SK-N-SH (cell line): ENCODE measurements at regions not wholly inside any gene's neighbourhood (a gene's known extent, or its start where the extent isn't known, plus 50 kb on each side); places are given as distances from the start of the nearest gene placed in this dataset.

ENCODE experiments used
- CTCF ChIA-PET: fragments of 300-600, 350-600 bp; formaldehyde crosslinking; extraction: SDS; loops from one replicate; lab custom pipeline; 2021; lab: Yijun Ruan, JAX
- POLR2A ChIA-PET: fragments of 350-600 bp; sonication (Branson Sonifier 250); formaldehyde crosslinking; extraction: SDS; loops from one replicate; lab custom pipeline; 2020; ENCODE audit warnings: antibody characterized with exemption, inconsistent platforms; lab: Yijun Ruan, JAX
- DNase-seq: peaks from one replicate; pipeline ENCODE4 v3.0.0; 2012
- H2AFZ ChIP-seq: fragments of 200-600 bp; sonication (generic); 2 replicates; pipeline ENCODE4 v1.8.1; 2016; ENCODE audit warnings: antibody characterized with exemption, mild to moderate bottlenecking, low read depth
- H3F3A ChIP-seq: fragments of 200-600 bp; sonication (generic); replicated peaks from 2 replicates; pipeline ENCODE3; 2016; ENCODE audit warnings: antibody characterized with exemption, mild to moderate bottlenecking; ENCODE audit not compliant: insufficient read depth
- H3K27ac ChIP-seq, 2 experiments: fragments of 200-500 bp in 1 of 2; fragments of 200-600 bp in 1 of 2; sonication (Bioruptor generic) in 1 of 2; sonication (generic), shearing (Covaris generic) in 1 of 2; 2 replicates each; pipeline versions ENCODE4 v1.5.1 to v1.6.1; 2014 to 2016; ENCODE audit warnings: low read depth in 2 of 2, inconsistent platforms in 1 of 2, low read length in 1 of 2, mild to moderate bottlenecking in 1 of 2, mixed read lengths in 1 of 2
- H3K27me3 ChIP-seq: fragments of 200-600 bp; sonication (generic), shearing (Covaris generic); 2 replicates; pipeline ENCODE4 v1.6.1; 2016; ENCODE audit warnings: mixed run types; ENCODE audit not compliant: insufficient read depth
- H3K36me3 ChIP-seq, 2 experiments: fragments of 200-500 bp in 1 of 2; fragments of 200-600 bp in 1 of 2; sonication (Bioruptor generic) in 1 of 2; sonication (generic) in 1 of 2; replicated peaks in 1 of 2; 2 replicates each; pipeline versions ENCODE3 to v1.5.1; 2014 to 2016; ENCODE audit warnings: low read length in 1 of 2, mild to moderate bottlenecking in 1 of 2; ENCODE audit not compliant: insufficient read depth in 2 of 2, control insufficient read depth in 1 of 2
- H3K4me1 ChIP-seq, 2 experiments: fragments of 200-500 bp in 1 of 2; fragments of 200-600 bp in 1 of 2; sonication (Bioruptor generic) in 1 of 2; sonication (generic), shearing (Covaris generic) in 1 of 2; 2 replicates each; pipeline versions ENCODE4 v1.5.1 to v1.6.1; 2014 to 2016; ENCODE audit warnings: low read depth in 1 of 2, low read length in 1 of 2, mixed run types in 1 of 2; ENCODE audit not compliant: insufficient read depth in 2 of 2, control insufficient read depth in 1 of 2
- H3K4me2 ChIP-seq: fragments of 200-600 bp; sonication (generic), shearing (Covaris generic); 2 replicates; pipeline ENCODE4 v1.6.1; 2017; ENCODE audit warnings: mixed run types
- H3K4me3 ChIP-seq, 2 experiments: fragments of 200-500 bp in 1 of 2; fragments of 200-600 bp in 1 of 2; sonication (Bioruptor generic) in 1 of 2; sonication (generic), shearing (Covaris generic) in 1 of 2; 2 replicates each; pipeline versions ENCODE4 v1.5.1 to v1.8.1; 2014 to 2016; ENCODE audit warnings: low read depth in 2 of 2, inconsistent platforms in 1 of 2, low read length in 1 of 2, mild to moderate bottlenecking in 1 of 2, mixed read lengths in 1 of 2, moderate library complexity in 1 of 2
- H3K79me2 ChIP-seq: fragments of 200-600 bp; sonication (generic); 2 replicates; pipeline ENCODE4 v1.8.1; 2017; ENCODE audit warnings: mild to moderate bottlenecking; ENCODE audit not compliant: insufficient read depth
- H3K9ac ChIP-seq: fragments of 200-600 bp; sonication (generic); 2 replicates; pipeline ENCODE4 v1.6.1; 2017; ENCODE audit warnings: mixed run types
- H3K9me2 ChIP-seq: fragments of 200-600 bp; sonication (generic); 2 replicates; pipeline ENCODE4 v1.6.1; 2017; ENCODE audit warnings: mixed run types
- H3K9me3 ChIP-seq: fragments of 200-600 bp; sonication (generic); 2 replicates; pipeline ENCODE4 v1.6.1; 2017; ENCODE audit warnings: mixed run types, mild to moderate bottlenecking, moderate library complexity
- H4K20me1 ChIP-seq: fragments of 200-600 bp; sonication (generic); 2 replicates; pipeline ENCODE4 v1.6.1; 2017; ENCODE audit warnings: mild to moderate bottlenecking, mixed run types; ENCODE audit not compliant: insufficient read depth
- FOSL2 ChIP-seq: IDR thresholded peaks from 2 replicates; pipeline ENCODE4 v1.4.0; 2012; ENCODE audit warnings: low read depth, mild to moderate bottlenecking, moderate library complexity, borderline replicate concordance
- FOXJ3 ChIP-seq: sonication (generic); formaldehyde crosslinking; IDR thresholded peaks from 2 replicates; pipeline ENCODE4 v1.5.1; 2020; ENCODE audit warnings: mild to moderate bottlenecking, missing genetic modification reagents
- FOXM1 ChIP-seq: IDR thresholded peaks from 2 replicates; pipeline ENCODE4 v1.4.0; 2012; ENCODE audit warnings: low read depth, mild to moderate bottlenecking
- GATA2 ChIP-seq: sonication (generic); formaldehyde crosslinking; IDR thresholded peaks from 2 replicates; pipeline ENCODE4 v1.5.0; 2020; ENCODE audit warnings: mild to moderate bottlenecking, missing genetic modification reagents
- JUND ChIP-seq: IDR thresholded peaks from 2 replicates; pipeline ENCODE4 v1.4.0; 2012
- MEF2A ChIP-seq: IDR thresholded peaks from 2 replicates; pipeline ENCODE4 v1.4.0; 2012; ENCODE audit warnings: low read depth, borderline replicate concordance
- MXI1 ChIP-seq: IDR thresholded peaks from 2 replicates; pipeline ENCODE4 v1.6.1; 2012; ENCODE audit warnings: mild to moderate bottlenecking, low read depth, low read length, improper control_type of control experiment
- NFIC ChIP-seq: IDR thresholded peaks from 2 replicates; pipeline ENCODE4 v1.4.0; 2012; ENCODE audit warnings: borderline replicate concordance
- NRF1 ChIP-seq: IDR thresholded peaks from 2 replicates; pipeline ENCODE4 v1.6.1; 2012; ENCODE audit warnings: low read depth, mild to moderate bottlenecking, low read length
- POLR2AphosphoS5 ChIP-seq: IDR thresholded peaks from 2 replicates; pipeline ENCODE4 v1.6.1; 2012; ENCODE audit warnings: low read depth, low read length
- RAD21 ChIP-seq: IDR thresholded peaks from 2 replicates; pipeline ENCODE4 v1.6.1; 2012; ENCODE audit warnings: mild to moderate bottlenecking, low read length
- TAF1 ChIP-seq: IDR thresholded peaks from 2 replicates; pipeline ENCODE4 v1.6.1; 2012; ENCODE audit warnings: low read depth, mild to moderate bottlenecking, low read length, moderate library complexity, borderline replicate concordance
- TCF12 ChIP-seq: IDR thresholded peaks from 2 replicates; pipeline ENCODE4 v1.4.0; 2012
- YY1 ChIP-seq: IDR thresholded peaks from 2 replicates; pipeline ENCODE4 v1.4.0; 2012; ENCODE audit warnings: low read depth, mild to moderate bottlenecking
- WGBS: methylation state at CpG from one replicate; pipeline ENCODE4 v1.1.6; 2017; ENCODE audit warnings: low lambda C conversion rate; 5-methylcytosine and 5-hydroxymethylcytosine counted together
- TF ChIP-seq, protein P1 (sequence below): fragments of 200-600 bp; sonication (generic); IDR thresholded peaks from 2 replicates; pipeline ENCODE4 v1.6.1; 2017; ENCODE audit warnings: antibody characterized with exemption, mild to moderate bottlenecking, moderate library complexity
- TF ChIP-seq, protein P2 (sequence below): IDR thresholded peaks from 2 replicates; pipeline ENCODE4 v1.6.1; 2012; ENCODE audit warnings: mild to moderate bottlenecking, low read depth, low read length, moderate library complexity
- TF ChIP-seq, protein P3 (sequence below): IDR thresholded peaks from 2 replicates; pipeline ENCODE4; 2012
- TF ChIP-seq, protein P4 (sequence below): fragments of 150-350 bp; IDR thresholded peaks from 2 replicates; pipeline ENCODE4 v1.6.1; 2016; ENCODE audit warnings: mild to moderate bottlenecking, low read depth, low read length

- no peak overlapping the region for H3K27ac ChIP-seq
- no peaks in the 10 kb centered on the region for H3K4me1 ChIP-seq
- H3F3A ChIP-seq = no peaks in the 10 kb centered on the region
- no peak overlapping the region for H3K4me3 ChIP-seq
- H2AFZ ChIP-seq = no peak overlapping the region
- no peaks in the 10 kb centered on the region for H3K9me3 ChIP-seq
- 9% methylated on average over 1 of the region's 1 CpG for WGBS
- no peaks in the 10 kb centered on the region for H4K20me1 ChIP-seq
- ChIA-PET POLR2A (no interaction called here), CTCF (no interaction called here)
- H3K79me2 ChIP-seq = no peaks in the 10 kb centered on the region
- no peaks in the 10 kb centered on the region for H3K36me3 ChIP-seq
- no peaks in the 10 kb centered on the region for H3K27me3 ChIP-seq
- no peaks in the 10 kb centered on the region for H3K9me2 ChIP-seq
- H3K9ac ChIP-seq = no peak overlapping the region
- no peak overlapping the region for H3K4me2 ChIP-seq
- no peak for DNase-seq
- TF ChIP-seq NRF1 = no peak
- TF ChIP-seq YY1 = no peak
- no peak for TF ChIP-seq FOXJ3 (CRISPR knock-in tag)
- no peak for TF ChIP-seq NFIC
- no peak for TF ChIP-seq GATA2
- TF ChIP-seq POLR2AphosphoS5 = no peak
- no peak for TF ChIP-seq MXI1
- no peak for TF ChIP-seq TCF12
- TF ChIP-seq, protein P1, sequence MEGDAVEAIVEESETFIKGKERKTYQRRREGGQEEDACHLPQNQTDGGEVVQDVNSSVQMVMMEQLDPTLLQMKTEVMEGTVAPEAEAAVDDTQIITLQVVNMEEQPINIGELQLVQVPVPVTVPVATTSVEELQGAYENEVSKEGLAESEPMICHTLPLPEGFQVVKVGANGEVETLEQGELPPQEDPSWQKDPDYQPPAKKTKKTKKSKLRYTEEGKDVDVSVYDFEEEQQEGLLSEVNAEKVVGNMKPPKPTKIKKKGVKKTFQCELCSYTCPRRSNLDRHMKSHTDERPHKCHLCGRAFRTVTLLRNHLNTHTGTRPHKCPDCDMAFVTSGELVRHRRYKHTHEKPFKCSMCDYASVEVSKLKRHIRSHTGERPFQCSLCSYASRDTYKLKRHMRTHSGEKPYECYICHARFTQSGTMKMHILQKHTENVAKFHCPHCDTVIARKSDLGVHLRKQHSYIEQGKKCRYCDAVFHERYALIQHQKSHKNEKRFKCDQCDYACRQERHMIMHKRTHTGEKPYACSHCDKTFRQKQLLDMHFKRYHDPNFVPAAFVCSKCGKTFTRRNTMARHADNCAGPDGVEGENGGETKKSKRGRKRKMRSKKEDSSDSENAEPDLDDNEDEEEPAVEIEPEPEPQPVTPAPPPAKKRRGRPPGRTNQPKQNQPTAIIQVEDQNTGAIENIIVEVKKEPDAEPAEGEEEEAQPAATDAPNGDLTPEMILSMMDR = no peak
- TF ChIP-seq, protein P2, sequence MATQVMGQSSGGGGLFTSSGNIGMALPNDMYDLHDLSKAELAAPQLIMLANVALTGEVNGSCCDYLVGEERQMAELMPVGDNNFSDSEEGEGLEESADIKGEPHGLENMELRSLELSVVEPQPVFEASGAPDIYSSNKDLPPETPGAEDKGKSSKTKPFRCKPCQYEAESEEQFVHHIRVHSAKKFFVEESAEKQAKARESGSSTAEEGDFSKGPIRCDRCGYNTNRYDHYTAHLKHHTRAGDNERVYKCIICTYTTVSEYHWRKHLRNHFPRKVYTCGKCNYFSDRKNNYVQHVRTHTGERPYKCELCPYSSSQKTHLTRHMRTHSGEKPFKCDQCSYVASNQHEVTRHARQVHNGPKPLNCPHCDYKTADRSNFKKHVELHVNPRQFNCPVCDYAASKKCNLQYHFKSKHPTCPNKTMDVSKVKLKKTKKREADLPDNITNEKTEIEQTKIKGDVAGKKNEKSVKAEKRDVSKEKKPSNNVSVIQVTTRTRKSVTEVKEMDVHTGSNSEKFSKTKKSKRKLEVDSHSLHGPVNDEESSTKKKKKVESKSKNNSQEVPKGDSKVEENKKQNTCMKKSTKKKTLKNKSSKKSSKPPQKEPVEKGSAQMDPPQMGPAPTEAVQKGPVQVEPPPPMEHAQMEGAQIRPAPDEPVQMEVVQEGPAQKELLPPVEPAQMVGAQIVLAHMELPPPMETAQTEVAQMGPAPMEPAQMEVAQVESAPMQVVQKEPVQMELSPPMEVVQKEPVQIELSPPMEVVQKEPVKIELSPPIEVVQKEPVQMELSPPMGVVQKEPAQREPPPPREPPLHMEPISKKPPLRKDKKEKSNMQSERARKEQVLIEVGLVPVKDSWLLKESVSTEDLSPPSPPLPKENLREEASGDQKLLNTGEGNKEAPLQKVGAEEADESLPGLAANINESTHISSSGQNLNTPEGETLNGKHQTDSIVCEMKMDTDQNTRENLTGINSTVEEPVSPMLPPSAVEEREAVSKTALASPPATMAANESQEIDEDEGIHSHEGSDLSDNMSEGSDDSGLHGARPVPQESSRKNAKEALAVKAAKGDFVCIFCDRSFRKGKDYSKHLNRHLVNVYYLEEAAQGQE = no peak
- TF ChIP-seq FOSL2 = no peak
- TF ChIP-seq MEF2A = no peak
- no peak for TF ChIP-seq JUND
These were observed 1226.1 kb upstream of the NRXN1 start for GRCh38 chr2:52258038-52258437.

DNA sequence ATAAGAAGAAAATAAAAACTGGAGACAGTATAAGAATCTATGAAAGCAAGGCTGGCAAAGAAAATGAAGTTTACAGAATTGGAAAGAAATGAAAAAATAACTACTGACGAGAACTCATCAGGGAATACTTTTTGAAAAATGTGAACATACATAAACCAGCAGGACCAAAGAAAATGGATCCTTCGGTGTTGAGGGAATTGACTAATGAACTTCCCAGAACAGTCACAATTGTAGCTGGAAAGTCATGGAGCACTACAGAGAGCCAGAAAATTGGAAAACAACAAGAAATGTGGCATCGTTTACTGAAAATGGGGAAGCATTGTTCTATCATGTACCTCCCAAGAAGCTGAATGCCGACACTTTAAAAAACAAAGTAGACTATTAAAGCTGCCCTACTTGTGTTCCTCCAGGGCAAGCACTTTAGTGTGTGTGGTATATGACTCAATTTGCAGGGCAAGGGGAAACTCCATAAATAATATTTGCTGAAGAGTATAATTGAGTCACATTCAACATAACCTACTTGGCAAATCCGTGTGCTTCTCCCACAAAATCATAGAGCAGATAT is 1221.6 kb upstream of the NRXN1 start:
- TF ChIP-seq, protein P3, sequence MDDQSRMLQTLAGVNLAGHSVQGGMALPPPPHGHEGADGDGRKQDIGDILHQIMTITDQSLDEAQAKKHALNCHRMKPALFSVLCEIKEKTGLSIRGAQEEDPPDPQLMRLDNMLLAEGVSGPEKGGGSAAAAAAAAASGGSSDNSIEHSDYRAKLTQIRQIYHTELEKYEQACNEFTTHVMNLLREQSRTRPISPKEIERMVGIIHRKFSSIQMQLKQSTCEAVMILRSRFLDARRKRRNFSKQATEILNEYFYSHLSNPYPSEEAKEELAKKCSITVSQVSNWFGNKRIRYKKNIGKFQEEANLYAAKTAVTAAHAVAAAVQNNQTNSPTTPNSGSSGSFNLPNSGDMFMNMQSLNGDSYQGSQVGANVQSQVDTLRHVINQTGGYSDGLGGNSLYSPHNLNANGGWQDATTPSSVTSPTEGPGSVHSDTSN = no peak
- TF ChIP-seq TAF1 = no peak
- no peak for TF ChIP-seq FOXM1
- no peak for TF ChIP-seq RAD21
- TF ChIP-seq, protein P1 = no peak
- no peak for TF ChIP-seq NFIC
- TF ChIP-seq, protein P4, sequence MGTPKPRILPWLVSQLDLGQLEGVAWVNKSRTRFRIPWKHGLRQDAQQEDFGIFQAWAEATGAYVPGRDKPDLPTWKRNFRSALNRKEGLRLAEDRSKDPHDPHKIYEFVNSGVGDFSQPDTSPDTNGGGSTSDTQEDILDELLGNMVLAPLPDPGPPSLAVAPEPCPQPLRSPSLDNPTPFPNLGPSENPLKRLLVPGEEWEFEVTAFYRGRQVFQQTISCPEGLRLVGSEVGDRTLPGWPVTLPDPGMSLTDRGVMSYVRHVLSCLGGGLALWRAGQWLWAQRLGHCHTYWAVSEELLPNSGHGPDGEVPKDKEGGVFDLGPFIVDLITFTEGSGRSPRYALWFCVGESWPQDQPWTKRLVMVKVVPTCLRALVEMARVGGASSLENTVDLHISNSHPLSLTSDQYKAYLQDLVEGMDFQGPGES = no peak
- no peaks in the 10 kb centered on the region for H3K9me2 ChIP-seq
- no peak overlapping the region for H2AFZ ChIP-seq
- H3K36me3 ChIP-seq = no peaks in the 10 kb centered on the region
- no peak overlapping the region for H3K4me3 ChIP-seq
- H3K9ac ChIP-seq = no peak overlapping the region
- 13% methylated on average over 5 of the region's 5 CpGs for WGBS
- no peak overlapping the region for H3K4me2 ChIP-seq
- no peaks in the 10 kb centered on the region for H3K4me1 ChIP-seq
- no peak for DNase-seq
- no peaks in the 10 kb centered on the region for H4K20me1 ChIP-seq
- H3K79me2 ChIP-seq = no peaks in the 10 kb centered on the region
- no peaks in the 10 kb centered on the region for H3K9me3 ChIP-seq
- ChIA-PET POLR2A (no interaction called here), CTCF (no interaction called here)
- H3K27ac ChIP-seq = no peak overlapping the region
- no peaks in the 10 kb centered on the region for H3F3A ChIP-seq
- no peaks in the 10 kb centered on the region for H3K27me3 ChIP-seq
